H9 (cell line): ENCODE measurements at regions not wholly inside any gene's neighbourhood (a gene's known extent, or its start where the extent isn't known, plus 50 kb on each side); places are given as distances from the start of the nearest gene placed in this dataset.

Experiments used
- DNase-seq: peaks from one replicate; pipeline ENCODE4 v3.0.0-alpha.2; 2017
- H2AFZ ChIP-seq: one replicate; pipeline ENCODE4 v1.6.1; 2013; ENCODE audit warnings: mild to moderate bottlenecking, low read length, control low read depth, moderate library complexity
- H2AK5ac ChIP-seq: 2 replicates; pipeline ENCODE4 v1.6.1; 2013; ENCODE audit warnings: low read length, control low read depth, mixed read lengths; ENCODE audit not compliant: insufficient read length
- H2BK120ac ChIP-seq: one replicate; pipeline ENCODE4 v1.6.1; 2013; ENCODE audit warnings: low read depth, mild to moderate bottlenecking, low read length, control low read depth, inconsistent platforms; ENCODE audit not compliant: poor library complexity, severe bottlenecking
- H2BK12ac ChIP-seq: 2 replicates; pipeline ENCODE4 v1.6.1; 2013; ENCODE audit warnings: low read length, control low read depth, mixed read lengths, low read depth; ENCODE audit not compliant: insufficient read length
- H2BK15ac ChIP-seq: 2 replicates; pipeline ENCODE4 v1.6.1; 2013; ENCODE audit warnings: low read depth, low read length, control low read depth
- H2BK20ac ChIP-seq: one replicate; pipeline ENCODE4 v1.6.1; 2013; ENCODE audit warnings: low read depth, mild to moderate bottlenecking, low read length, control low read depth, inconsistent platforms; ENCODE audit not compliant: poor library complexity, severe bottlenecking
- H2BK5ac ChIP-seq: 2 replicates; pipeline ENCODE4 v1.6.1; 2013; ENCODE audit warnings: low read length, control low read depth, mixed read lengths; ENCODE audit not compliant: insufficient read length
- H3K14ac ChIP-seq: 2 replicates; pipeline ENCODE4 v1.6.1; 2013; ENCODE audit warnings: low read length, control low read depth; ENCODE audit not compliant: insufficient read depth
- H3K18ac ChIP-seq: 2 replicates; pipeline ENCODE4 v1.6.1; 2013; ENCODE audit warnings: low read depth, mild to moderate bottlenecking, mixed read lengths, low read length, control low read depth; ENCODE audit not compliant: insufficient read length
- H3K23ac ChIP-seq: 2 replicates; pipeline ENCODE4 v1.6.1; 2013; ENCODE audit warnings: low read length, control low read depth, mixed read lengths, low read depth; ENCODE audit not compliant: insufficient read length
- H3K23me2 ChIP-seq: 2 replicates; pipeline ENCODE4 v1.6.1; 2013; ENCODE audit warnings: low read depth, mild to moderate bottlenecking, mixed read lengths, low read length, control low read depth; ENCODE audit not compliant: insufficient read length, poor library complexity, severe bottlenecking
- H3K27ac ChIP-seq: 2 replicates; pipeline ENCODE4 v1.5.1; 2013; ENCODE audit warnings: low read length, control low read depth, mixed read lengths, low read depth; ENCODE audit not compliant: insufficient read length
- H3K27me3 ChIP-seq: 2 replicates; pipeline ENCODE4 v1.6.1; 2013; ENCODE audit warnings: low read length, control low read depth, inconsistent platforms; ENCODE audit not compliant: insufficient read depth
- H3K4ac ChIP-seq: 2 replicates; pipeline ENCODE4 v1.6.1; 2013; ENCODE audit warnings: low read depth, mild to moderate bottlenecking, control low read depth, inconsistent platforms, low read length, moderate library complexity
- H3K4me1 ChIP-seq: 2 replicates; pipeline ENCODE4 v1.6.1; 2013; ENCODE audit warnings: low read length, control low read depth, inconsistent platforms; ENCODE audit not compliant: insufficient read depth
- H3K4me2 ChIP-seq: 2 replicates; pipeline ENCODE4 v1.6.1; 2013; ENCODE audit warnings: low read length, control low read depth, mixed read lengths; ENCODE audit not compliant: insufficient read length, insufficient read depth
- H3K56ac ChIP-seq: 2 replicates; pipeline ENCODE4 v1.6.1; 2013; ENCODE audit warnings: low read depth, mild to moderate bottlenecking, mixed read lengths, low read length, control low read depth; ENCODE audit not compliant: insufficient read length
- H3K79me1 ChIP-seq: 2 replicates; pipeline ENCODE4 v1.6.1; 2013; ENCODE audit warnings: low read depth, mild to moderate bottlenecking, moderate library complexity, low read length, control low read depth, inconsistent platforms; ENCODE audit not compliant: insufficient read depth, poor library complexity, severe bottlenecking
- H3K79me2 ChIP-seq: 2 replicates; pipeline ENCODE4 v1.6.1; 2013; ENCODE audit warnings: low read length, control low read depth, inconsistent platforms; ENCODE audit not compliant: insufficient read depth
- H3K9ac ChIP-seq: 2 replicates; pipeline ENCODE4 v1.6.1; 2013; ENCODE audit warnings: low read length, control low read depth, mixed read lengths; ENCODE audit not compliant: insufficient read length; ENCODE audit errors: extremely low read depth
- H3K9me3 ChIP-seq: one replicate; pipeline ENCODE4 v1.6.1; 2013; ENCODE audit warnings: low read depth, low read length, inconsistent platforms; ENCODE audit not compliant: control insufficient read depth
- H3T11ph ChIP-seq: one replicate; pipeline ENCODE4 v1.6.1; 2013; ENCODE audit warnings: mild to moderate bottlenecking, low read length, control low read depth, inconsistent platforms
- H4K20me1 ChIP-seq: one replicate; pipeline ENCODE4 v1.6.1; 2013; ENCODE audit not compliant: control insufficient read depth, insufficient read length, insufficient read depth
- H4K5ac ChIP-seq: 2 replicates; pipeline ENCODE4 v1.6.1; 2013; ENCODE audit warnings: low read depth, mild to moderate bottlenecking, mixed read lengths, low read length, control low read depth; ENCODE audit not compliant: insufficient read length
- H4K8ac ChIP-seq: replicated peaks from 2 replicates; pipeline ENCODE4 v1.6.1; 2013; ENCODE audit warnings: low read length, control low read depth, mixed read lengths, low read depth; ENCODE audit not compliant: insufficient read length
- H4K91ac ChIP-seq: 2 replicates; pipeline ENCODE4 v1.6.1; 2013; ENCODE audit warnings: low read depth, mild to moderate bottlenecking, moderate library complexity, mixed read lengths, low read length, control low read depth; ENCODE audit not compliant: insufficient read length
- H3K27ac Mint-ChIP-seq, 3 experiments: 2 replicates in 2 of 3; 3 replicates in 1 of 3; pipeline ENCODE4 v1.8.0; 2020 to 2021; ENCODE audit warnings: mixed read lengths in 3 of 3, mild to moderate bottlenecking in 1 of 3, moderate library complexity in 1 of 3
- H3K27me3 Mint-ChIP-seq: 2 replicates; pipeline ENCODE4 v1.8.0; 2021; ENCODE audit warnings: low read depth, mild to moderate bottlenecking, moderate library complexity, mixed read lengths
- H3K36me3 Mint-ChIP-seq, 3 experiments: 2 replicates in 2 of 3; 3 replicates in 1 of 3; pipeline ENCODE4 v1.8.0; 2020 to 2021; ENCODE audit warnings: low read depth in 3 of 3, mixed read lengths in 3 of 3; ENCODE audit not compliant: insufficient read depth in 1 of 3
- H3K4me1 Mint-ChIP-seq, 2 experiments: 2 replicates each; pipeline ENCODE4 v1.8.0; 2020; ENCODE audit warnings: mixed read lengths in 2 of 2
- H3K4me3 Mint-ChIP-seq, 2 experiments: 2 replicates in 1 of 2; 3 replicates in 1 of 2; pipeline ENCODE4 v1.8.0; 2020 to 2021; ENCODE audit warnings: mild to moderate bottlenecking in 2 of 2, mixed read lengths in 2 of 2, moderate library complexity in 1 of 2
- H3K9me3 Mint-ChIP-seq, 2 experiments: 2 replicates in 1 of 2; 3 replicates in 1 of 2; pipeline ENCODE4 v1.8.0; 2020; ENCODE audit warnings: mild to moderate bottlenecking in 2 of 2, mixed read lengths in 2 of 2, moderate library complexity in 1 of 2
- WGBS: extraction: QIAGEN DNeasy Blood & Tissue Kit; methylation state at CpG from one replicate; pipeline ENCODE4 v1.1.7; 2013; ENCODE audit warnings: missing lambda C conversion rate, low lambda C conversion rate, mixed read lengths; ENCODE audit not compliant: insufficient read length; ENCODE audit errors: extremely low coverage; 5-methylcytosine and 5-hydroxymethylcytosine counted together
- TF ChIP-seq, protein P1 (sequence below): fragments of 200-600 bp; sonication (generic); conservative IDR thresholded peaks from 3 replicates; pipeline ENCODE4 v1.8.0; 2021; ENCODE audit warnings: antibody characterized with exemption, mild to moderate bottlenecking

DNA sequence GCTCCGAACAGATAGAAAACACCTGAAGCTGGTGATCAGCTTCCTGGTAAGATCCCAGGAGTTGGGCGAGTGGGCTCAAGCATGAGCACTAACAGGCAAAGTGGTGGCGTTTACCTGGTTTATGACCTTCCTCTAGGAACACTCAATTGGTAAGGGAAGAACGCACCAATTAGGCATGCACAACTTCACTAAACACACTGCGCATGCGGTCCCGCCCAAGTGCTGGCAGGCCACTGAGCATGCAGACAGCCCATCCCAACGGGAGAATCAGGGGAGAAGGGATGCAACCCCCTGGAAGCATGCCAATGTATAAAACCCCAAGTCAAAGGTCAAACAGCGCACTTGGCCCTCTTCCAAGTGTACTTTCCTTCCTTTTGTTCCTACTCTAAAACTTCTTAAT is 70.4 kb downstream of the LYZL2 start:
- no peak overlapping the region for H3K4me3 Mint-ChIP-seq
- H2BK12ac ChIP-seq: no peak overlapping the region
- DNase-seq: no peak

More for the DNA sequence above, 70.4 kb downstream of the LYZL2 start:
- Histone ChIP-seq H3K23ac (no peak overlapping the region), H3K79me1 (no peaks in the 10 kb centered on the region), H3K56ac (no peak overlapping the region), H3K9ac (no peak overlapping the region), H2AFZ (no peak overlapping the region), H4K5ac (no peak overlapping the region), H4K8ac (no peak overlapping the region), H4K91ac (no peak overlapping the region), H3K23me2 (no peaks in the 10 kb centered on the region), H3K4me2 (no peak overlapping the region), H2BK20ac (no peak overlapping the region), H3K4me1 (peaks cover 1% of the 10 kb centered on the region; the same call in 1 of the 2 replicates), H3T11ph (no peak overlapping the region), H2BK5ac (no peak overlapping the region), H4K20me1 (no peaks in the 10 kb centered on the region), H2AK5ac (no peak overlapping the region), H3K27me3 (no peaks in the 10 kb centered on the region), H2BK15ac (no peak overlapping the region), H3K14ac (no peak overlapping the region), H2BK120ac (no peak overlapping the region), H3K4ac (no peak overlapping the region), H3K79me2 (no peaks in the 10 kb centered on the region), H3K27ac (no peak overlapping the region), H3K9me3 (no peaks in the 10 kb centered on the region), H3K18ac (no peak overlapping the region)
- no peaks in the 10 kb centered on the region for H3K36me3 Mint-ChIP-seq
- H3K27ac Mint-ChIP-seq: peak overlapping the region in 2 of 3 experiments; percentile 5 to 34; a peak in 1 of 7 replicates
- no peaks in the 10 kb centered on the region for H3K9me3 Mint-ChIP-seq
- WGBS: no CpG with 5 or more reads among the region's 9 CpGs
- H3K27me3 Mint-ChIP-seq: peaks cover 1% of the 10 kb centered on the region; the same call in 1 of the 2 replicates
- peaks cover 19 to 20% of the 10 kb centered on the region in 2 experiments for H3K4me1 Mint-ChIP-seq
- TF ChIP-seq, protein P1, sequence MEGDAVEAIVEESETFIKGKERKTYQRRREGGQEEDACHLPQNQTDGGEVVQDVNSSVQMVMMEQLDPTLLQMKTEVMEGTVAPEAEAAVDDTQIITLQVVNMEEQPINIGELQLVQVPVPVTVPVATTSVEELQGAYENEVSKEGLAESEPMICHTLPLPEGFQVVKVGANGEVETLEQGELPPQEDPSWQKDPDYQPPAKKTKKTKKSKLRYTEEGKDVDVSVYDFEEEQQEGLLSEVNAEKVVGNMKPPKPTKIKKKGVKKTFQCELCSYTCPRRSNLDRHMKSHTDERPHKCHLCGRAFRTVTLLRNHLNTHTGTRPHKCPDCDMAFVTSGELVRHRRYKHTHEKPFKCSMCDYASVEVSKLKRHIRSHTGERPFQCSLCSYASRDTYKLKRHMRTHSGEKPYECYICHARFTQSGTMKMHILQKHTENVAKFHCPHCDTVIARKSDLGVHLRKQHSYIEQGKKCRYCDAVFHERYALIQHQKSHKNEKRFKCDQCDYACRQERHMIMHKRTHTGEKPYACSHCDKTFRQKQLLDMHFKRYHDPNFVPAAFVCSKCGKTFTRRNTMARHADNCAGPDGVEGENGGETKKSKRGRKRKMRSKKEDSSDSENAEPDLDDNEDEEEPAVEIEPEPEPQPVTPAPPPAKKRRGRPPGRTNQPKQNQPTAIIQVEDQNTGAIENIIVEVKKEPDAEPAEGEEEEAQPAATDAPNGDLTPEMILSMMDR: no peak
